ENCODE measurements at regions not wholly inside any gene's neighbourhood (a gene's known extent, or its start where the extent isn't known, plus 50 kb on each side); places are given as distances from the start of the nearest gene placed in this dataset.

GRCh38 chr10:33570495-33570894, 236.0 kb upstream of the NRP1 start:
- no peak for TF ChIP-seq CTCF (IDR thresholded peaks at IDR 0.05)
- 76 to 90% methylated on average over 3 of the region's 3 CpGs for WGBS, 2 donors
- no peaks in the 10 kb centered on the region for H3K4me1 ChIP-seq
- ATAC-seq (peak in 2 of 4 donors; percentile 72 to 82), DNase-seq (no peak), FAIRE-seq (no peak)
- H3K4me3 ChIP-seq: no peak overlapping the region
- H3K36me3 ChIP-seq: no peaks in the 10 kb centered on the region
- intact Hi-C loops (cut with DNase I): no loop called here
- H3K9me3 ChIP-seq: no peaks in the 10 kb centered on the region
- no peaks in the 10 kb centered on the region for H3K27me3 ChIP-seq
- H3K27ac ChIP-seq: no peak overlapping the region

GRCh38 chr10:33569702-33570101, 235.2 kb upstream of the NRP1 start:
- FAIRE-seq: no peak
- Histone ChIP-seq H3K9me3 (no peaks in the 10 kb centered on the region), H3K4me1 (no peaks in the 10 kb centered on the region), H3K27ac (no peak overlapping the region), H3K36me3 (no peaks in the 10 kb centered on the region), H3K27me3 (no peaks in the 10 kb centered on the region), H3K4me3 (no peak overlapping the region)
- ATAC-seq: peak in 1 of 4 donors; percentile 18
- no peak for TF ChIP-seq CTCF (IDR thresholded peaks at IDR 0.05)
- DNase-seq: no peak
- WGBS, 2 donors: 80 to 94% methylated on average over 1 of the region's 1 CpG
- intact Hi-C loops (cut with DNase I): no loop called here

- intact Hi-C loops (cut with DNase I): no loop called here
- no peaks in the 10 kb centered on the region for H3K4me1 ChIP-seq
- no peak for ATAC-seq
- no peaks in the 10 kb centered on the region for H3K36me3 ChIP-seq
- DNase-seq: no peak
- no peak for TF ChIP-seq CTCF (IDR thresholded peaks at IDR 0.05)
- no peak for FAIRE-seq
- H3K4me3 ChIP-seq: no peak overlapping the region
- no peaks in the 10 kb centered on the region for H3K9me3 ChIP-seq
- WGBS, 2 donors: 79 to 86% methylated on average over 3 of the region's 3 CpGs
- H3K27ac ChIP-seq: no peak overlapping the region
- H3K27me3 ChIP-seq: no peaks in the 10 kb centered on the region
Measured at GRCh38 chr10:33566426-33566825, 232.0 kb upstream of the NRP1 start.

- intact Hi-C loops (cut with DNase I): no loop called here
- 90 to 94% methylated on average over 6 of the region's 6 CpGs for WGBS, 2 donors
- FAIRE-seq (no peak), ATAC-seq (no peak), DNase-seq (no peak)
- Histone ChIP-seq H3K36me3 (no peaks in the 10 kb centered on the region), H3K4me3 (no peak overlapping the region), H3K27me3 (no peaks in the 10 kb centered on the region), H3K9me3 (no peaks in the 10 kb centered on the region), H3K4me1 (no peaks in the 10 kb centered on the region), H3K27ac (no peak overlapping the region)
- TF ChIP-seq CTCF (IDR thresholded peaks at IDR 0.05): no peak
Measured at GRCh38 chr10:33566001-33566400, 231.5 kb upstream of the NRP1 start.

GRCh38 chr10:33565231-33565630, 230.8 kb upstream of the NRP1 start:
- Histone ChIP-seq H3K27me3 (no peaks in the 10 kb centered on the region), H3K36me3 (no peaks in the 10 kb centered on the region), H3K9me3 (no peaks in the 10 kb centered on the region), H3K4me1 (no peaks in the 10 kb centered on the region), H3K27ac (no peak overlapping the region), H3K4me3 (no peak overlapping the region)
- no peak for DNase-seq
- TF ChIP-seq CTCF (IDR thresholded peaks at IDR 0.05): no peak
- no peak for FAIRE-seq
- intact Hi-C loops (cut with DNase I): no loop called here
- no peak for ATAC-seq
